Parathyroid adenoma (tissue), 2 donors: ENCODE measurements at regions not wholly inside any gene's neighbourhood (a gene's known extent, or its start where the extent isn't known, plus 50 kb on each side); places are given as distances from the start of the nearest gene placed in this dataset.

ENCODE experiments used
- H2AFZ ChIP-seq: fragments of 300-600 bp; sonication (generic); one replicate; pipeline ENCODE4 v1.7.0; 2017; ENCODE audit warnings: antibody characterized with exemption, mild to moderate bottlenecking
- H3K27ac ChIP-seq: fragments of 300-600 bp; sonication (generic); one replicate; pipeline ENCODE4 v1.7.0; 2017
- H3K27me3 ChIP-seq: fragments of 300-600 bp; sonication (generic); one replicate; pipeline ENCODE4 v1.7.0; 2017; ENCODE audit warnings: low read length; ENCODE audit not compliant: control insufficient read depth, insufficient read depth
- H3K36me3 ChIP-seq: fragments of 300-600 bp; sonication (generic); one replicate; pipeline ENCODE4 v1.7.0; 2017; ENCODE audit warnings: low read length; ENCODE audit not compliant: control insufficient read depth, insufficient read depth
- H3K4me1 ChIP-seq: fragments of 300-600 bp; sonication (generic); one replicate; pipeline ENCODE4 v1.7.0; 2017; ENCODE audit warnings: control low read depth
- H3K4me2 ChIP-seq: fragments of 300-600 bp; sonication (generic); one replicate; pipeline ENCODE4 v1.7.0; 2017; ENCODE audit warnings: low read length
- H3K4me3 ChIP-seq: fragments of 300-600 bp; sonication (generic); one replicate; pipeline ENCODE4 v1.7.0; 2017; ENCODE audit warnings: low read depth, low read length
- H3K79me2 ChIP-seq: fragments of 300-600 bp; sonication (generic); one replicate; pipeline ENCODE4 v1.7.0; 2017; ENCODE audit warnings: control low read depth
- H3K9ac ChIP-seq: fragments of 300-600 bp; sonication (generic); one replicate; pipeline ENCODE4 v1.7.0; 2017; ENCODE audit warnings: mild to moderate bottlenecking
- H3K9me3 ChIP-seq: fragments of 300-600 bp; sonication (generic); one replicate; pipeline ENCODE4 v1.7.0; 2017; ENCODE audit warnings: low read length; ENCODE audit not compliant: control insufficient read depth
- TF ChIP-seq, protein P1 (sequence below): fragments of 300-600 bp; sonication (generic); IDR thresholded peaks from one replicate; pipeline ENCODE4 v1.7.0; 2017; ENCODE audit warnings: antibody characterized with exemption, mild to moderate bottlenecking
- donor health status: primary hyperparathyroidism.

DNA sequence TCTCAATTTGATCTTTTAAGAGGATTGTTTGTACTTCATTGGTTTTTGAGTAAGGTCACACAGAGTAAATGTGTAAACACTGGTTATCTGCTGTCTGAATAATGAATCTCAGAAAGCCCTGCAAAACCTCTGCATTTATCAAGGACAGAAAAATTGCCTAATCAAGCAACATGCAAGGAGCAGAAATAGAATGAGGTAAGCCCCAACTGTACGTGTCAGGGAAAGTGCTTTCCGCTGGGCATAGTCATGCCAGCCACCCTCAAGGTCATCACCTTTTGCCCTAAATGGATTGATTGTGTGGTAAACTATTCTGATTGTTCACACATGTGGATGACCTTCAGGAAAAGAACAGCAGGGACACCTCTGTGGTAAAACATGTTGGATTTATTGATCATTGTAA is 376.9 kb upstream of the KCNN2 start:
- Histone ChIP-seq H3K36me3 (no peaks in the 10 kb centered on the region), H3K4me1 (no peaks in the 10 kb centered on the region), H3K79me2 (no peaks in the 10 kb centered on the region), H3K9me3 (no peaks in the 10 kb centered on the region), H3K4me2 (no peak overlapping the region), H3K9ac (no peak overlapping the region), H3K27ac (no peak overlapping the region), H3K27me3 (no peaks in the 10 kb centered on the region), H3K4me3 (no peak overlapping the region), H2AFZ (no peak overlapping the region)
- TF ChIP-seq, protein P1, sequence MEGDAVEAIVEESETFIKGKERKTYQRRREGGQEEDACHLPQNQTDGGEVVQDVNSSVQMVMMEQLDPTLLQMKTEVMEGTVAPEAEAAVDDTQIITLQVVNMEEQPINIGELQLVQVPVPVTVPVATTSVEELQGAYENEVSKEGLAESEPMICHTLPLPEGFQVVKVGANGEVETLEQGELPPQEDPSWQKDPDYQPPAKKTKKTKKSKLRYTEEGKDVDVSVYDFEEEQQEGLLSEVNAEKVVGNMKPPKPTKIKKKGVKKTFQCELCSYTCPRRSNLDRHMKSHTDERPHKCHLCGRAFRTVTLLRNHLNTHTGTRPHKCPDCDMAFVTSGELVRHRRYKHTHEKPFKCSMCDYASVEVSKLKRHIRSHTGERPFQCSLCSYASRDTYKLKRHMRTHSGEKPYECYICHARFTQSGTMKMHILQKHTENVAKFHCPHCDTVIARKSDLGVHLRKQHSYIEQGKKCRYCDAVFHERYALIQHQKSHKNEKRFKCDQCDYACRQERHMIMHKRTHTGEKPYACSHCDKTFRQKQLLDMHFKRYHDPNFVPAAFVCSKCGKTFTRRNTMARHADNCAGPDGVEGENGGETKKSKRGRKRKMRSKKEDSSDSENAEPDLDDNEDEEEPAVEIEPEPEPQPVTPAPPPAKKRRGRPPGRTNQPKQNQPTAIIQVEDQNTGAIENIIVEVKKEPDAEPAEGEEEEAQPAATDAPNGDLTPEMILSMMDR, result no peak

DNA sequence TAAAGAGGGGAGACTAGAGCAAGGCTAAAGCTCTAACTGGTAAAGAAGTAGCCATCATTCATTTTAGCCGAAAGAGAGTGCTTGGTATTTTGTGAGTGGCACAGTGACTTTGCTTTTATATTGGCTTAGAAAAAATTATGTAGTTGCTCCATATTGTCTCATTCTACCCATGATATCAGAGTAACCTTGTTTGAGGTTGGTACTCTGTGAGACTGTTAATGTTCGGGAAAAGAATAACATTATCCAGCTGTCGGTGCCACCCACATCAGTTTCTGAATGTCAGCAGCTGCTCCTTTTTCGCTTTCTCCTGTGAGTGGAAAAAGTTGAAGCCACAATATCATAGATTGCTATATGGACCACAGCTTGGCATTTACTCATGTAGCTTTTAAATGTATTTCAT is 376.4 kb upstream of the KCNN2 start:
- Histone ChIP-seq H3K4me2 (no peak overlapping the region), H3K27me3 (no peaks in the 10 kb centered on the region), H3K4me3 (no peak overlapping the region), H3K27ac (no peak overlapping the region), H3K36me3 (no peaks in the 10 kb centered on the region), H2AFZ (no peak overlapping the region), H3K79me2 (no peaks in the 10 kb centered on the region), H3K4me1 (no peaks in the 10 kb centered on the region), H3K9me3 (no peaks in the 10 kb centered on the region), H3K9ac (no peak overlapping the region)
- TF ChIP-seq, protein P1, result no peak

DNA sequence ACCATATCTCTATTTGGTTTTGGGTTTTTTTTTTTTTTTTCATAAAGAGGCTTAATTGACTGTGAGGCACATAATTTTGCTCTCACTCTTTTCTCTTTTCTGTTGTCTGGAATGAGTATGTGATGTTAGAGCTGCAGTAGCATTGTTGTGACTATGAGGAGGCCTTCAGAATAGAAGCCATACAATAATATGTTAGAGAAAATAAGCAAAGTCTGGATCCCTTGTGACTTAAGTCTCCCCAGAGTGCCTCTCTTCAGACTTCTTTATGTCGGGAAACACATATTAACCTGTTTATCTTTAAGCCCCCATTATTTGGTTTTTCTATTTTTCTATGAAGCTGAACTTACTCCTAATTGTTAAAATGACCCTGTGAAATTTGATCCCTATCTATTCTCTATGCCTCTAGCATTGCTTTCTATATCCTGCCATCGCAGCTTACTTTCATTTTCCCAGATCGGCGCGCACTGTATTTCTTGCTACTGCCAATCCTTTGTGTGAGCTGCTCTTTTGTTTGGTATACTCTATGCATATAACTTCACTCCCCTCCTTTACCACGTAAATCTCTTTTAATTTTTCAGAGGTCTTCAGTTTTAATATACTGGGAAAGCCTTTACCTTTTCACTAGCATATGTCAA is 372.5 kb upstream of the KCNN2 start:
- H3K9me3 ChIP-seq, result no peaks in the 10 kb centered on the region
- H3K4me3 ChIP-seq, result no peak overlapping the region
- H3K27ac ChIP-seq, result no peak overlapping the region
- no peaks in the 10 kb centered on the region for H3K36me3 ChIP-seq
- no peaks in the 10 kb centered on the region for H3K27me3 ChIP-seq
- no peak overlapping the region for H3K4me2 ChIP-seq
- no peak overlapping the region for H3K9ac ChIP-seq
- H2AFZ ChIP-seq, result no peak overlapping the region
- H3K4me1 ChIP-seq, result no peaks in the 10 kb centered on the region
- no peaks in the 10 kb centered on the region for H3K79me2 ChIP-seq
- TF ChIP-seq, protein P1, result no peak

DNA sequence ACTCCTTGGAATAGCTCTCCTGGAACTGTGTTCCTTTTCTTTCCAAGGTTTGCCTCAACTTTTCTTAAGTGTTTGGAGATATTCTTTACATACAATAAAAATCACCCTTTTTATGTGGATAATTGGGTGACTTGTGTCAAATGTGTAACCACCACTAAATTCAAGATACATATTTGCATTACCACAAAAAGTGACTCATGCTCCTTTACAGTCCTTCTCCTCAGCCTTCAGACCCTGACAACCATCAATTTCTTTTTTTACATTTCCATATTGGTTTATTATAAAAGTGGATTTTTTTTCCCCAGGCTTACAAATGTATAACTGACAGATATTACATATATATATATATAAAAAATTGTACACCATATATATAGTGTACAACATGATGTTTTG is 372.0 kb upstream of the KCNN2 start:
- H3K27ac ChIP-seq, result no peak overlapping the region
- TF ChIP-seq, protein P1, result no peak
- H3K27me3 ChIP-seq, result no peaks in the 10 kb centered on the region
- no peaks in the 10 kb centered on the region for H3K9me3 ChIP-seq
- H2AFZ ChIP-seq, result no peak overlapping the region
- H3K4me3 ChIP-seq, result no peak overlapping the region
- H3K4me2 ChIP-seq, result no peak overlapping the region
- H3K4me1 ChIP-seq, result no peaks in the 10 kb centered on the region
- no peaks in the 10 kb centered on the region for H3K79me2 ChIP-seq
- H3K36me3 ChIP-seq, result no peaks in the 10 kb centered on the region
- no peak overlapping the region for H3K9ac ChIP-seq

DNA sequence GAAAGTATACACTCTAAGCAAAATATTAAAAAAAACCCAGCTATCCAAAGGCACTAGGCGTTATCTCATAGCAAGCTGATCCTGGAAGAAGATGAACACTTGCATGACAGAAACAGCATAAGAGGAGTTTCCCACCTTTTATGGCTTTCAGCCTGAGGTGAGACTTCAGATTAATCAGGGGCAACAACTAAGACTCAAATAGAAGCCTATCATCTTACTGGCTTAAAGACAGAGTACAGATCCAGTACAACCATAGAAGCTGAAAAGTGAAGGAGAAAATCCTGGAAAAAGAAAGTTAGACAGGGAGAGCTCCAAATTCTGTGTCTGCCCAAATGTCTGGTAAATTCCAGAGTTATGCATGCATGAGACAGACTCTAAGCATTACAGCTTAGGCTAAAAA is 360.8 kb upstream of the KCNN2 start:
- Histone ChIP-seq H2AFZ (no peak overlapping the region), H3K36me3 (no peaks in the 10 kb centered on the region), H3K4me3 (no peak overlapping the region), H3K27me3 (no peaks in the 10 kb centered on the region), H3K79me2 (no peaks in the 10 kb centered on the region), H3K4me2 (no peak overlapping the region), H3K4me1 (no peaks in the 10 kb centered on the region), H3K9ac (no peak overlapping the region), H3K27ac (no peak overlapping the region), H3K9me3 (no peaks in the 10 kb centered on the region)
- TF ChIP-seq, protein P1, result no peak
